H7 (cell line): ENCODE measurements at regions not wholly inside any gene's neighbourhood (a gene's known extent, or its start where the extent isn't known, plus 50 kb on each side); places are given as distances from the start of the nearest gene placed in this dataset.
"Not testable (repeated sequence)": the region's sequence is repeated elsewhere in the genome, so short reads cannot be mapped to it uniquely, and the experiment has no call there.

Experiments
- DNase-seq: peaks from one replicate; pipeline ENCODE4 v3.0.0; 2012
- H3K27me3 ChIP-seq: 2 replicates; pipeline ENCODE4 v1.6.0; 2011; ENCODE audit warnings: mild to moderate bottlenecking, low read length; ENCODE audit not compliant: control insufficient read depth, insufficient read depth
- H3K36me3 ChIP-seq: replicated peaks from 2 replicates; pipeline ENCODE4 v1.5.1; 2011; ENCODE audit warnings: low read length; ENCODE audit not compliant: control insufficient read depth, insufficient read depth
- H3K4me3 ChIP-seq: 2 replicates; pipeline ENCODE4 v1.5.1; 2011; ENCODE audit warnings: low read depth, mild to moderate bottlenecking, control low read depth, low read length, moderate library complexity; ENCODE audit not compliant: insufficient read depth

DNA sequence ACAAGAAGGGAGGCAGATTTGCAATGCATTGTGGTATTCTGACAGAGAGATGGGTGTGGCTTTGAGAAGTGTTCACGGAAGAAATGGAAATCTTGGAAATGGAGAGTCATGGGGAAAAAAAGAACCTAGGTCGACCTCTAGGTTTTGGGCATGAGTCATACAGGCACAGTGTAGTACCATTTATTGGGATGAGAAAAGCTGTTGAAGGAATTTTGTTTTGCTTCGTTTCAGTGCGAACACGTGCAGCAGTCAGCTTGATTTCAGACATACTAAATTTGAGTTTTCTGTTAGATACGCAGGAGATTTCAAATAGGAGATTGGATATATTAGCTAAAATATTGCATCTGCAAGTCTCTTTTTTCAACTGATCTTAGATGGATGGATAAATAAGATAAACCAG lies 119.8 kb upstream of the ZNG1F start:
- not testable (repeated sequence) for H3K27me3 ChIP-seq, H3K36me3 ChIP-seq, DNase-seq

DNA sequence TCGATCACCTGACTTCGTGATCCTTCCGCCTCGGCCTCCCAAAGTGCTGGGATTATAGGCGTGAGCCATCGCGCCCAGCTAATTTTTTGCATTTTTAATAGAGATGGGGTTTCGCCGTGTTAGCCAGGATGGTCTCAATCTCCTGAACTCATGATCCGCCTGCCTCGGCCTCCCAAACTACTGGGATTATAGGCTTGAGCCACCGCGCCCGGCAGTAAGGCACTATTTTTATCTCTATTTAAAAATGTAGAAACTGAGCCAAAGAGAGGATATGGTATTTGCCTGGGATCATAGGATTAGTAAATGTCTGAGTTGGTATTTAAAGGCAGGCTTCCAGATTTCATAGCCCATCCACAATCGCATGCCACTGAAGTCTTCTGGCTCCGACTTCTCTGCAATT lies 96.6 kb upstream of the ZNG1F start:
- not testable (repeated sequence) for H3K4me3 ChIP-seq, DNase-seq, H3K27me3 ChIP-seq, H3K36me3 ChIP-seq

More for the DNA sequence above, 119.8 kb upstream of the ZNG1F start:
- not testable (repeated sequence) for H3K4me3 ChIP-seq

DNA sequence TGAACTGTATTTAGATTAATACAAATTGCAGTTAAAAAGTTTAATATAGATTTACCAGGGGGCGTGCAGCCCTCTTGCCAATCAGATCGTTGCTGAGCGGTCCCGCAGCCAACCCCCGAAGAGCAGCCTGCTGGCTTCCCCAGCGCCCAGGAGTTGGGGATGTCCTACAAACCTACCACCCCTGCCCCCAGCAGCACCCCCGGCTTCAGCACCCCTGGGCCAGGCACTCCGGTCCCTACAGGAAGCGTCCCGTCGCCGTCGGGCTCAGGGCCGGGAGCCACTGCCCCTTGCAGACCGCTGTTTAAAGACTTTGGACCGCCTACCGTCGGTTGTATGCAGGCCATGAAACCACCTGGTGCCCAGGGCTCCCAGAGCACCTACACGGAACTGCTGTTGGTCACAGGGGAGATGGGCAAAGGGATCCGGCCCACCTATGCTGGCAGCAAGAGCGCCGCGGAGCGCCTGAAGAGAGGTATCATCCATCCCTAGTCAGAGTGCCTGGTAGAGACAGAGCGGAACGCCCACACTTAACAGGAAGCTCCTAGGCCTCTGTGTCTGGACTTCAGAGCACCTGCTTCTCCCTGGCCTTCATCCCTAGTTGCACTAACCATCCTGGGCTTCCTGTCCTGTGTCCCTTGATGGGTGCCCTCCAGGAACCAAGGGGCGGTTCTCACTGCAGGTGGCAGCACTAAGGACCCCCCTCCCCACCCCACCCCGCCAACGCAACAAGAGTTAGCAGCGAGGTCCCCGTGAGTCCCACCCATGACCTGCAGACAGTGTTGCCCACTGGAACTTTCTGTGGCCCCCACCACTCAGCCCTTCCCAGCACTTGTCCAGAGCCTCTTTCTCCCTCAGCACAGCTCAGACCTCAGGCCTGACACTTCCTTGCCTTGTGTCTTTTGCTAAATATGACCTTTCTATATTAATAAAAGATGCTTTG lies 91.5 kb upstream of the ZNG1F start:
- H3K27me3 ChIP-seq, H3K36me3 ChIP-seq, DNase-seq, H3K4me3 ChIP-seq: not testable (repeated sequence)

DNA sequence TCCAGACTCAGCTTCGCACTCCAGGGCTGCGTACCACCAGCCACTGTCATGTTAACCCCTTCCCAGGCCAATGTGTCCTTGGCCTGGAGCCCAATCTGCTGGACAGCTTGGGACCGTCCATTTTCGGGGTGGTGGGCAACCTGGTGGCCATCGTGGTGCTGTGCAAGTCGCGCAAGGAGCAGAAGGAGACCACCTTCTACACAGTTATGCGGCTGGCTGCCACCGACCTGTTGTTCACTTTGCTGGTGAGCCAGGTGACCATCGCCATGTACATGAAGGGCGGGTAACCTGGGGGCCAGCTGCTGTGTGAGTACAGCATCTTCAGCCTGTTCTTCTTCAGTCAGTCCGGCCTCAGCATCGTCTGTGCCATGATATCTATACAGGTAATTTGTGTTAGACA lies 90.3 kb upstream of the ZNG1F start:
- not testable (repeated sequence) for H3K4me3 ChIP-seq, H3K27me3 ChIP-seq, H3K36me3 ChIP-seq, DNase-seq

DNA sequence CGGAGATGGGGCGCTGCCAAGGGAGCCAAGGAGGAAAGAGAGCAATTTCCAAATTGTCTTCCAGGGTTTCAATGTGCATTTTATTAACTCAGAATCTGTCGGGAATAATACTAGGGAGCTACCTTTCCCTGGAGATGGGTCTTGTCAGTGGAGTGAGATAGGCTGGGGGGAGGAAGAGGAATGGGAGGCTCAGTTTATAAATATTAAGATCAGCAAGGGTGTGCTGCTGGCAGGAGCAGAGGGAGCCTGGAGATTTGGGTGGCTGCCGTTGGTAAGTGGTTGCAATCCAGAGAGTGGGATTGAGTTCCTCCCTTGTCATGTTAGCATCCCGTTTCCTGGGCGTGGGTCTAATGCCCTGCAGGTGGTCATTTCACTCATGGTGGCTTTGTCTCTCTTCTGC lies 89.9 kb upstream of the ZNG1F start:
- H3K36me3 ChIP-seq, H3K4me3 ChIP-seq, DNase-seq, H3K27me3 ChIP-seq: not testable (repeated sequence)

DNA sequence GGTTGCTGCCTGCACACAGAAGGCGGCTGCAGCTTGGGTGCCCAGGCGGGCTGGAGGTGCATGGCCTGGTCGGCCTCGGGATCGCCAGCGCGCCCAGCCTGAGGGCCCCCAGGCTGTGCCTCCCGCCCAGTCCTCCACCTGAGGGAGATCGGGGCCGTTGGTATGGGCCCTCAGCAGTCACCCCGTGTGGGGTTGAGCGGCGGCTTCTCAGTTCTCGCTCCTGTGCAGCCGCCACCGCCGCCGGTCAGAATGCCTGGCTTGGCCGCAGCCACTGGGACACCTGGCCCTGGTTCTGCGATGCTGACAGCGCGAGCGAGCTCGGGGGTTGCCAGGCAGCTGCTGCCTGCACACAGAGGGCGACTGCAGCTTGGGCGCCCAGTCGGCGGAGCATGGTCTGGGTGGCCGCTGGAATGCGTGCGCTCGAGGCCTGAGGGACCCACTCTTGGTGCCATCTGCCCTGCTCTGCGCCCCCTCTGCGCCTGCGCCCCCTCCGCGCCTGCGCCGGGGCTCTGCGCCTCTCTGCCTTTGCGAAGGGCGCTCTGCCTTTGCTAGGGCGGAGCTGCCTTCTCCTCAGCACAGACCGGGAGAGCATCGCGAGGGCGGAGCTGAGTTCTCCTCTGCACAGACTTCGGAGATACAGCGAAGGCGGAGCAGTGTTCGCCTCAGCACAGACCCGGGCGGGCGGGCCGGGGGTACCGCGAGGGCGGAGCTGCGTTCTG lies 84.6 kb upstream of the ZNG1F start:
- Histone ChIP-seq H3K27me3 (peaks cover 28% of the 10 kb centered on the region), H3K4me3 (peak overlapping the region; percentile 41)
- peak; percentile 80 for DNase-seq
- H3K36me3 ChIP-seq = not testable (repeated sequence)

DNA sequence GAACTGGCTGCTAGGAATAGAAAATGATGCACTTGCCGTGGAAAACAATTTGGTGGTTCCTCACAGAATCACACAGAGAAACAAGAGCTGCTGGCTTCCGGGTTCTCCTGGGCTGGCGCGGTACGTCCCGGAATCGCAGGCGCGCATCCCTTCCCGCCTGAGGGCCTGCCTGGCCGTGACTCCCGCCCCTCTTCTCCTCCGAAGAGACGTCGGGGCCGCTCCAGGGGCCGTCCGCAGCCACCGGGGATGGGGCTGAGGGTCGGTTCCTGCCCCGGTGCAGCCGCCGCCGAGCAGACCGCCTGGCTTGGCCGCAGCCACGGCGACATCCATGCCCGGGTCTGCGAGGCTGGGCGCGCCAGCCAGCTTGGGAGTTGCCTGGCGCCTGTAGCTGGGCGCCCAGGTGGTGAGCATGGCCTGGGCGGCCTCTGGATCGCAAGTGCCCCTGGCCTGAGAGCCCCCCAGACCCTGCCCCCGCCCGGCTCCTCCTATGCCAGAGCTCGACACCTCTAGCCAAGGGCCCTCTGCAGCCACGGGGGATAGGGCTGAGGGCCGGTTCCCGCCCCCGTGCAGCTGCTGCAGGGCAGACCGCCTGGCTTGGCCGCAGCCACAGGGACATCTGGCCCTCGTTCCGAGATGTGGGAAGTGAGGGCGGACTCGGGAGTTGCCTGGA lies 83.9 kb upstream of the ZNG1F start:
- Histone ChIP-seq H3K27me3 (peaks cover 28% of the 10 kb centered on the region), H3K4me3 (peak overlapping the region; percentile 30)
- not testable (repeated sequence) for DNase-seq, H3K36me3 ChIP-seq

DNA sequence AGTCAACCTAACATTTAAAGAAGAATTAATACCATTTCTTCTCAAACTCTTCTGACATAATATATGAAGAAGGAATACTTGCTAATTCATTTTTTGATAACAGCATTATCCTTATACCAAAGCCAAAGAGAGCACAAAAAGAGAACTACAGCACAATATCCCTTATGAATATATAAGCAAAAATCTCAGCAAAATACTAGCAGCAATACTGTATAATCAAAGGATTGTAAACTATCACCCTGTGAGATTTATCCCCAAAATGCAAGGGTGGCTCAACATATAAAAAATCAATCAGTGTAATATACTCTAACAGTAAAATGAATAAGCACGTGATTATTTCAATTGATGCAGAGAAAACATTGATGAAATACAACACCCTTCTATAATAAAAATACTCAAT lies 81.9 kb upstream of the ZNG1F start:
- DNase-seq, H3K36me3 ChIP-seq, H3K4me3 ChIP-seq: not testable (repeated sequence)
- peaks cover 35% of the 10 kb centered on the region for H3K27me3 ChIP-seq

DNA sequence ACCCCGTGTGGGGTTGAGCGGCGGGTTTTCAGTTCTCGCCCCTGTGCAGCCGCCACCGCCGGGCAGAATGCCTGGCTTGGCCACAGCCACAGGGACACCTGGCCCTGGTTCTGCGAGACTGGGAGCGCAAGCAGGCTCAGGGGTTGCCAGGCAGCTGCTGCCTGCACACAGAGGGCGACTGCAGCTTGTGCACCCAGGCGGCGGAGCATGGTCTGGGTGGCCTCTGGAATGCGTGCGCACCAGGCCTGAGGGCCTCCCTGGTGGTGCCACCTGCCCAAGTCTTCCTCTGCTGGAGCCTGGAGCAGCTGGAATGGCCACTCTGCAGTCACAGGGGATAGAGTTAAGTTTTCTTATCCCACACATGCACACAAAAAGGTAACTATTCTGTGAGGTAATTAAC lies 80.4 kb upstream of the ZNG1F start:
- H3K36me3 ChIP-seq, H3K4me3 ChIP-seq, DNase-seq: not testable (repeated sequence)
- peaks cover 31% of the 10 kb centered on the region for H3K27me3 ChIP-seq

DNA sequence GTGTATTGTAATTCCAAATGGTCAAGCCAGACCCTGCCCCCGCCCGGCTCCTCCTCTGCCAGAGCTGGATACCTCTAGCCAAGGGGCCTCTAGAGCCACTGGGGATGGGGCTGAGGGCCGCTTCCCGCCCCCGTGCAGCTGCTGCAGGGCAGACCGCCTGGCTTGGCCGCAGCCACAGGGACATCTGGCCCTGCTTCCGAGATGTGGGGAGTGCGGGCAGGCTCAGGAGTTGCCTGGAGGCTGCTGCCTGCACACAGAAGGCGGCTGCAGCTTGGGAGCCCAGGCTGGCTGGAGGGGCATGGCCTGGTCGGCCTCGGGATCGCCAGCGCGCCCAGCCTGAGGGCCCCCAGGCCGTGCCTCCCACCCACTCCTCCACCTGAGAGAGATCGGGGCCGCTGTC lies 79.9 kb upstream of the ZNG1F start:
- not testable (repeated sequence) for H3K36me3 ChIP-seq, DNase-seq, H3K4me3 ChIP-seq
- H3K27me3 ChIP-seq = peaks cover 30% of the 10 kb centered on the region

DNA sequence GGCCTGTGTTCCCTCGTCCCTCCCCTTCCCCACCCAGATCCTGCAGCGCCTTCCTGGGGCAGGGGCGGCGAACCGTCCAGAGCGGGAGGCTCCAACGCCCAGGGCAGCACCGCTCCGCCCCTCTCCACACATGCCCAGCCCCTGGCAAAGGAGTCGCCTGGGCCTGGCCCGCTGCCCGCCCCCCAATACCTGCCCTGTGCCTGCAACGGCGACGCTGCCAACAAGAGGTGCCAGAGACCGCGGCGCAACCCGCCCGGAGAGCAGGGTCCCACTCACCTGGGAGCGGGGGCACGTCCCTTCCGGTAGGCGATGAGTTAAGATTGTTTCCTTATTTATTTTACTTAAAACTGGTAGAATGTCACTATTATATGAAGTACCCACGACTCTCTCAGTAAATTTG lies 77.5 kb upstream of the ZNG1F start:
- Histone ChIP-seq H3K27me3 (peaks cover 24% of the 10 kb centered on the region), H3K4me3 (peak overlapping the region; percentile 8; the same call in 1 of the 2 replicates)
- not testable (repeated sequence) for DNase-seq, H3K36me3 ChIP-seq

DNA sequence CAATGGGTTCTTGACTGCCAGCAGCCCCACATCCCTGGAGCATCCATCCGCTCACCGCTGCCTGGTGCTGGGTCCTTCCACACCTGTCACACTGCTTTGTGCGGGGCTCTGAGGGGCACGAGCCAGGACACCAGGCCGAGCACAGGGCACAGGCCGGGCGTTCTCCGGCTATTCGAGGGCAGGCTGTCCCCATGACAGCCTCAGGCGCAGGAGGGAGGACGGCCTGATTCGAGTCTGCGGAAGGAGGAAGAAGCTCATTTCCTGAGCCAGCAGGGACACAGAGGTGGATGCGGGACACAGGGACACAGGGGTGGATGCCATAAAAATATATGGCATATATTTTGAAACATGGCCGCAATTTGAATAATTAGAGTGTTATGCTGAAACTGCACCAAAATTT lies 76.9 kb upstream of the ZNG1F start:
- not testable (repeated sequence) for H3K36me3 ChIP-seq, DNase-seq, H3K4me3 ChIP-seq
- H3K27me3 ChIP-seq = peaks cover 21% of the 10 kb centered on the region

DNA sequence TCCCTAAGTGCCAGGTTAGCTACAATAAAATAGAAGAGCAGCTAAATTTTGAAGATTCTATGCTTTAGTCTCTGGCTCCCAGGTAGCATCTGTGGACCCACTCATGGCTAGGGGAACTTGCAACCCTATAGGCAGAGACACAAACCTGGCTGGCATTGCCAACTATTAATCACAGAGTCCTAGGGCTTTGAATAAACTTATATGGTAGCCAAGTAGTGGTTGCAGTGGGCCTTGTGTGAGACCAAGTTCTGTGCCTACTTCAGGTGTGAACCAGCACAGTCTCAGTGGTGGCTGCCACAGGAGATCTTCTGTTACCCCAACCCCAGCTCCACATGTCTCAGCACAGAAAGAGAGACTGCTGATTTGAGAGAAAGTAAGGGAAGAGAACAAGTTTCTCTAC lies 62.9 kb upstream of the ZNG1F start:
- H3K36me3 ChIP-seq, H3K4me3 ChIP-seq, DNase-seq, H3K27me3 ChIP-seq: not testable (repeated sequence)

DNA sequence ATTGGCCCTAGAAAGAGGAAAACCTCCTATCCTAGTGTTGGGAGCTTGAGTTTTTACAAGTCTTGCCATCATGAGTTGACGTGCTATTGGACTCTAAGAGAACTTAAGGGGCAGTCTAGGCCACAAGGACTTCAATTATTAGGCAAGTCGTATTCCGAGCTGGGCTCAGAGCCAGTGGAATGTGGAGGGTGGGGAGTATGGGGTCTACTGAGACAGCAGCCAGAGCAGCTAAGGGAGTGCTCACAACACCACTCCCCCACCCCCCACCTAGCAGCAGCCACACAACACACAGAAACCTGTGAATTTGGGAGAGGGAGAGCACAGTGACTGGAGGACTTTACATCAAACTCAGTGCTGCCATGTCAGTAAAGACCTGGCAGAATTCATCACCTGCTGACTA lies 62.0 kb upstream of the ZNG1F start:
- not testable (repeated sequence) for DNase-seq, H3K36me3 ChIP-seq, H3K4me3 ChIP-seq, H3K27me3 ChIP-seq

DNA sequence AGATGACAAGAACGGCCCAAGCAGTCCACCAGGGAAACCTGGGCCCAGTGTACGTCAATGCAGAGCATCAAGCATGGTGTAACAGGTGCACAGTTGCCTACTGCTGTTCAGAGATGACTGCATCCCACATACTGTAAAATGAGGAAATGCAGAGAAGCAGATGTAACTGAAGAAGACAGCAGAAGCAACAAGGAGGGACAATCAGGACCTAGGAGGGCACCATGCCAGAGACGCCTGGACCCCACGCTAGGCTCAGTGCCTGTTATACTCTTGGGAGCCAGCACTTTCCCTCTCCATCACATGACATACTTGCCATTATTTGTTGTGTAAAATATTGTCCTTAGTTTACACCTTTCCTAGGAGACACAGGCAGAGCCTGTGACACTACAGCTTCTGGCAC lies 57.6 kb upstream of the ZNG1F start:
- H3K4me3 ChIP-seq, H3K36me3 ChIP-seq, DNase-seq, H3K27me3 ChIP-seq: not testable (repeated sequence)
